Activated T-helper 1 cell treated with anti-CD3 and anti-CD28 coated beads, Interleukin-12 subunit alpha, Interleukin-12 subunit beta, Interleukin-2, Interleukin-4 antibody, amounts not matched to agents 30 ng/mL and 10 ng/mL and 1 ng/mL, durations not matched to agents 14 hours and 24 hours and 36 hours (primary cell): ENCODE measurements at regions not wholly inside any gene's neighbourhood (a gene's known extent, or its start where the extent isn't known, plus 50 kb on each side); places are given as distances from the start of the nearest gene placed in this dataset.
"Not testable (repeated sequence)": the region's sequence is repeated elsewhere in the genome, so short reads cannot be mapped to it uniquely, and the experiment has no call there.

Experiments
- DNase-seq: peaks from one replicate; pipeline ENCODE4 v3.0.0; 2021; ENCODE audit warnings: low spot score
- H3K27ac Mint-ChIP-seq: one replicate; pipeline ENCODE4 v1.8.0; 2021; ENCODE audit warnings: mild to moderate bottlenecking, mixed read lengths
- H3K27me3 Mint-ChIP-seq: one replicate; pipeline ENCODE4 v1.8.0; 2022; ENCODE audit warnings: mild to moderate bottlenecking, moderate library complexity, mixed read lengths; ENCODE audit not compliant: insufficient read depth
- H3K36me3 Mint-ChIP-seq: one replicate; pipeline ENCODE4 v1.8.0; 2021; ENCODE audit warnings: low read depth, mixed read lengths
- H3K4me1 Mint-ChIP-seq: one replicate; pipeline ENCODE4 v1.8.0; 2021; ENCODE audit warnings: low read depth, mixed read lengths
- H3K4me3 Mint-ChIP-seq: one replicate; pipeline ENCODE4 v1.8.0; 2021; ENCODE audit warnings: mild to moderate bottlenecking, moderate library complexity, mixed read lengths
- H3K9me3 Mint-ChIP-seq: one replicate; pipeline ENCODE4 v1.8.0; 2021; ENCODE audit warnings: mixed read lengths
- intact Hi-C: fragments of 100-400 bp; cut with micrococcal nuclease; formaldehyde crosslinking; loops from one replicate; pipeline ENCODE4 v1.15.1; 2024

- no peak overlapping the region for H3K27ac Mint-ChIP-seq
- no peaks in the 10 kb centered on the region for H3K27me3 Mint-ChIP-seq
- intact Hi-C loops, result no loop called here
Measured at GRCh38 chr12:97985834-97986233, 523.2 kb downstream of the RMST start.

GRCh38 chr12:97988588-97988987 lies 526.0 kb downstream of the RMST start:
- H3K4me3 Mint-ChIP-seq, H3K27ac Mint-ChIP-seq, intact Hi-C loops, H3K27me3 Mint-ChIP-seq, H3K4me1 Mint-ChIP-seq, H3K9me3 Mint-ChIP-seq, DNase-seq, H3K36me3 Mint-ChIP-seq: not testable (repeated sequence)

More at GRCh38 chr12:97985834-97986233, 523.2 kb downstream of the RMST start:
- no peak overlapping the region for H3K4me3 Mint-ChIP-seq
- H3K36me3 Mint-ChIP-seq, result no peaks in the 10 kb centered on the region
- peaks cover 5% of the 10 kb centered on the region for H3K9me3 Mint-ChIP-seq
- no peaks in the 10 kb centered on the region for H3K4me1 Mint-ChIP-seq
- no peak for DNase-seq

- intact Hi-C loops, result no loop called here
- H3K9me3 Mint-ChIP-seq, result peaks cover 4% of the 10 kb centered on the region
- no peak overlapping the region for H3K27ac Mint-ChIP-seq
- no peaks in the 10 kb centered on the region for H3K4me1 Mint-ChIP-seq
- H3K36me3 Mint-ChIP-seq, result no peaks in the 10 kb centered on the region
- DNase-seq, result no peak
- no peaks in the 10 kb centered on the region for H3K27me3 Mint-ChIP-seq
- no peak overlapping the region for H3K4me3 Mint-ChIP-seq
Measured at GRCh38 chr12:97989366-97989940, 525.9 kb upstream of the TMPO start.

- no peaks in the 10 kb centered on the region for H3K36me3 Mint-ChIP-seq
- no peaks in the 10 kb centered on the region for H3K27me3 Mint-ChIP-seq
- H3K27ac Mint-ChIP-seq, result no peak overlapping the region
- intact Hi-C loops, result no loop called here
- DNase-seq, result no peak
- no peaks in the 10 kb centered on the region for H3K4me1 Mint-ChIP-seq
- peaks cover 4% of the 10 kb centered on the region for H3K9me3 Mint-ChIP-seq
- H3K4me3 Mint-ChIP-seq, result no peak overlapping the region
Measured at GRCh38 chr12:97994746-97995484, 520.5 kb upstream of the TMPO start.

GRCh38 chr12:97995559-97995958 lies 519.8 kb upstream of the TMPO start:
- H3K36me3 Mint-ChIP-seq, result no peaks in the 10 kb centered on the region
- H3K4me3 Mint-ChIP-seq, result no peak overlapping the region
- intact Hi-C loops, result no loop called here

GRCh38 chr12:98001430-98001829 lies 514.0 kb upstream of the TMPO start:
- peaks cover 5% of the 10 kb centered on the region for H3K27me3 Mint-ChIP-seq
- no peak for DNase-seq
- no peak overlapping the region for H3K27ac Mint-ChIP-seq
- no peaks in the 10 kb centered on the region for H3K9me3 Mint-ChIP-seq
- H3K4me1 Mint-ChIP-seq, result no peaks in the 10 kb centered on the region
- H3K4me3 Mint-ChIP-seq, result no peak overlapping the region
- intact Hi-C loops, result no loop called here
- H3K36me3 Mint-ChIP-seq, result no peaks in the 10 kb centered on the region

More at GRCh38 chr12:97995559-97995958, 519.8 kb upstream of the TMPO start:
- no peak for DNase-seq
- H3K27me3 Mint-ChIP-seq, result no peaks in the 10 kb centered on the region
- no peak overlapping the region for H3K27ac Mint-ChIP-seq
- H3K9me3 Mint-ChIP-seq, result peaks cover 4% of the 10 kb centered on the region
- H3K4me1 Mint-ChIP-seq, result no peaks in the 10 kb centered on the region

GRCh38 chr12:98002887-98003493 lies 512.4 kb upstream of the TMPO start:
- Mint-ChIP-seq H3K9me3 (no peaks in the 10 kb centered on the region), H3K27ac (no peak overlapping the region), H3K4me3 (no peak overlapping the region), H3K36me3 (no peaks in the 10 kb centered on the region), H3K27me3 (peaks cover 5% of the 10 kb centered on the region), H3K4me1 (no peaks in the 10 kb centered on the region)
- intact Hi-C loops, result loop anchor here (1.0 kb wide), 1 partner anchor 370 kb away; no protein-coding TSS in a partner anchor
- peak; percentile 1 for DNase-seq

GRCh38 chr12:98007963-98008362 lies 507.4 kb upstream of the TMPO start:
- Mint-ChIP-seq H3K9me3 (no peaks in the 10 kb centered on the region), H3K27ac (no peak overlapping the region), H3K36me3 (no peaks in the 10 kb centered on the region), H3K4me3 (no peak overlapping the region), H3K27me3 (peaks cover 2% of the 10 kb centered on the region), H3K4me1 (no peaks in the 10 kb centered on the region)
- DNase-seq, result no peak
- intact Hi-C loops, result no loop called here

- H3K27me3 Mint-ChIP-seq, result peaks cover 1% of the 10 kb centered on the region
- H3K27ac Mint-ChIP-seq, result no peak overlapping the region
- no peaks in the 10 kb centered on the region for H3K36me3 Mint-ChIP-seq
- H3K4me3 Mint-ChIP-seq, result no peak overlapping the region
- no peaks in the 10 kb centered on the region for H3K4me1 Mint-ChIP-seq
- no peak for DNase-seq
- intact Hi-C loops, result no loop called here
- no peaks in the 10 kb centered on the region for H3K9me3 Mint-ChIP-seq
Measured at GRCh38 chr12:98013560-98013959, 501.8 kb upstream of the TMPO start.

- peaks cover 1% of the 10 kb centered on the region for H3K27me3 Mint-ChIP-seq
- H3K27ac Mint-ChIP-seq, result no peak overlapping the region
- H3K9me3 Mint-ChIP-seq, result no peaks in the 10 kb centered on the region
- intact Hi-C loops, result no loop called here
- DNase-seq, result no peak
- no peaks in the 10 kb centered on the region for H3K36me3 Mint-ChIP-seq
- no peaks in the 10 kb centered on the region for H3K4me1 Mint-ChIP-seq
- no peak overlapping the region for H3K4me3 Mint-ChIP-seq
Measured at GRCh38 chr12:98018836-98019235, 496.6 kb upstream of the TMPO start.

- no peak overlapping the region for H3K4me3 Mint-ChIP-seq
- H3K27ac Mint-ChIP-seq, result no peak overlapping the region
- H3K27me3 Mint-ChIP-seq, result peaks cover 1% of the 10 kb centered on the region
- H3K4me1 Mint-ChIP-seq, result no peaks in the 10 kb centered on the region
- H3K36me3 Mint-ChIP-seq, result no peaks in the 10 kb centered on the region
- H3K9me3 Mint-ChIP-seq, result no peaks in the 10 kb centered on the region
- intact Hi-C loops, result no loop called here
- DNase-seq, result no peak
Measured at GRCh38 chr12:98020376-98020775, 495.0 kb upstream of the TMPO start.

- Mint-ChIP-seq H3K36me3 (no peaks in the 10 kb centered on the region), H3K27ac (no peak overlapping the region), H3K4me3 (no peak overlapping the region), H3K27me3 (no peaks in the 10 kb centered on the region), H3K9me3 (no peaks in the 10 kb centered on the region), H3K4me1 (no peaks in the 10 kb centered on the region)
- no peak for DNase-seq
- intact Hi-C loops, result no loop called here
Measured at GRCh38 chr12:98022961-98023360, 492.4 kb upstream of the TMPO start.

GRCh38 chr12:98037401-98038140 lies 477.8 kb upstream of the TMPO start:
- Mint-ChIP-seq H3K36me3 (no peaks in the 10 kb centered on the region), H3K9me3 (peaks cover 6% of the 10 kb centered on the region), H3K4me3 (no peak overlapping the region), H3K27ac (no peak overlapping the region), H3K27me3 (no peaks in the 10 kb centered on the region), H3K4me1 (no peaks in the 10 kb centered on the region)
- intact Hi-C loops, result no loop called here
- no peak for DNase-seq
